HG02610 (cell line): ENCODE measurements at regions not wholly inside any gene's neighbourhood (a gene's known extent, or its start where the extent isn't known, plus 50 kb on each side); places are given as distances from the start of the nearest gene placed in this dataset.

Experiments
- ATAC-seq: cut with Tn5 transposase; IDR thresholded peaks from one replicate; pipeline ENCODE4 v1.9.1; 2021; ENCODE audit warnings: mild to moderate bottlenecking, moderate library complexity; ENCODE audit not compliant: unreplicated experiment

GRCh38 chr6:8527818-8528217 is 92.5 kb upstream of the SLC35B3 start:
- no peak for ATAC-seq

GRCh38 chr6:8526624-8527023 is 91.3 kb upstream of the SLC35B3 start:
- no peak for ATAC-seq

- ATAC-seq, result no peak
These were observed 90.0 kb upstream of the SLC35B3 start for GRCh38 chr6:8525370-8525769.

DNA sequence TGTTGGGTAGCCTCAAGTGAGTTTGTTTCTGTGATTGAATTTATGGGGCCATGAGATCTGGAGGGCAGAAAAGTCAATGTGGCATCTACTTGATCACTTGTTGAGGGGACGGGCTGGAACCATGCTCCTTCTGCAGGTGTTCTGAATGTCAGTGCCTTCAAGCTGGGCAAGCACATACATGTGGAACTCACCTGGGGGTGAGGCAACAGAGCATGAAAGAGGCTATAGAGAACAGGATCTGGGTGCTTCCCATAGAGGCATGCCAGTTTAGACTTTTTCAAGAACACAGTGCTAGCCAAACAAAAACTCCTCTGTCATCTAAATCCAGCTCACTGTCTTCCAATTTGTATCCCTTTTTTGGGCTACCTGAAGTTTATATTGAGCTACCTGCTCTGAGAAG is 77.8 kb upstream of the SLC35B3 start:
- no peak for ATAC-seq

- no peak for ATAC-seq
These were observed 71.9 kb upstream of the SLC35B3 start for GRCh38 chr6:8507286-8507685.

GRCh38 chr6:8506126-8506525 is 70.8 kb upstream of the SLC35B3 start:
- no peak for ATAC-seq

DNA sequence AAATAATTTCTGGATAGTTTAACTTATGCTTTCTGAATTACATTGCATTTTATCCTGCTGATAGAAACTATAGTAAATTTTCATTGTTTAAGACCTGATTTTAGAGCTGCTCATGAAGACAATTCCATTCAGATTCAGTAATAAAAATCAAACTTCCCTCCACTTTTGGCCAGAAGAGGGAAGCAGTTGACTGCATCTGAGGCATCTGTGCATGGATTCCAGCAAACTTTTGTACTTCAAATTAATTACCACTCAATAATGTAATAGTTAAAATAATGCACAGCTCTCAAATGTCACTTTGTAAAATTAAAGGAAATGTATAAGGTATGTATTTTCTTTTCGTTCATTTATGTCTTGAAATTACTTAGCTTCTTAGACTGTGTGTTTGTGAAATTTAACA is 64.2 kb upstream of the SLC35B3 start:
- ATAC-seq, result no peak

DNA sequence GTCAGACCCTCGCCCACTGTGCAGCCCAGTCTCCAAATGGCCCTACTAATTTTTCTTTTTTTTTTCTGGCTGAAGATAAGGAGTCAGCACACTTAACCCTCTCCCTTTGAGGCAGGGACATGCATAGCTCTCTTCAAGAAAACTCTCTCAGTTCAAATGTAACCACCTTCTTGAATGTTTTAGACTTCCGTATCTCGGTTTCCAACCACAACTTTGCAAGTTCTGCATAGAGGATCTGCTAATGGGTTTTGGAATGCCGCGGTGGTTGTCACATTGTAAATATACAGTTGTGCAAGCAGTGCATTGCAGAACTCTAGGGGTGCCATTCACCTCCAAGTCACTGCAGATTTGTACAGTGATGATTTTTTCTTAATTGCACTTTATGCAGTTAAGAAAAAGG is 59.4 kb upstream of the SLC35B3 start:
- no peak for ATAC-seq

GRCh38 chr6:8492536-8493133 is 57.3 kb upstream of the SLC35B3 start:
- no peak for ATAC-seq
